Superior temporal gyrus (tissue), 1 donor: ENCODE measurements at regions not wholly inside any gene's neighbourhood (a gene's known extent, or its start where the extent isn't known, plus 50 kb on each side); places are given as distances from the start of the nearest gene placed in this dataset.
"Not testable (repeated sequence)": the region's sequence is repeated elsewhere in the genome, so short reads cannot be mapped to it uniquely, and the experiment has no call there.

ENCODE experiments used
- DNase-seq: peaks from one replicate; pipeline ENCODE4 v3.0.0-alpha.2; 2016; ENCODE audit errors: extremely low spot score

GRCh38 chr13:73520566-73521289, 461.9 kb downstream of the KLF5 start:
- DNase-seq, result no peak

- DNase-seq, result not testable (repeated sequence)
These were observed 461.3 kb downstream of the KLF5 start for GRCh38 chr13:73520135-73520534.

- DNase-seq, result no peak
These were observed 460.8 kb downstream of the KLF5 start for GRCh38 chr13:73519396-73520116.

- DNase-seq, result no peak
These were observed 459.0 kb downstream of the KLF5 start for GRCh38 chr13:73517766-73518165.

GRCh38 chr13:73516731-73517130, 457.9 kb downstream of the KLF5 start:
- no peak for DNase-seq

GRCh38 chr13:73514208-73514607, 455.4 kb downstream of the KLF5 start:
- no peak for DNase-seq

GRCh38 chr13:73513751-73514150, 454.9 kb downstream of the KLF5 start:
- no peak for DNase-seq

GRCh38 chr13:73508841-73509240, 450.0 kb downstream of the KLF5 start:
- no peak for DNase-seq

- no peak for DNase-seq
These were observed 446.6 kb downstream of the KLF5 start for GRCh38 chr13:73505376-73505890.

GRCh38 chr13:73499695-73500094, 440.9 kb downstream of the KLF5 start:
- DNase-seq, result no peak

GRCh38 chr13:73497430-73497829, 438.6 kb downstream of the KLF5 start:
- DNase-seq, result no peak

GRCh38 chr13:73496711-73497110, 437.9 kb downstream of the KLF5 start:
- DNase-seq, result no peak

GRCh38 chr13:73492811-73493210, 434.0 kb downstream of the KLF5 start:
- no peak for DNase-seq

- DNase-seq, result no peak
These were observed 423.8 kb downstream of the KLF5 start for GRCh38 chr13:73482556-73482955.

- peak; percentile 38 for DNase-seq
These were observed 423.2 kb downstream of the KLF5 start for GRCh38 chr13:73481886-73482445.

GRCh38 chr13:73480779-73481559, 422.2 kb downstream of the KLF5 start:
- peak; percentile 47 for DNase-seq

GRCh38 chr13:73479856-73480255, 421.1 kb downstream of the KLF5 start:
- DNase-seq, result no peak

GRCh38 chr13:73479351-73479750, 420.5 kb downstream of the KLF5 start:
- no peak for DNase-seq

GRCh38 chr13:73477441-73477840, 418.6 kb downstream of the KLF5 start:
- DNase-seq, result no peak

GRCh38 chr13:73473016-73473415, 414.2 kb downstream of the KLF5 start:
- DNase-seq, result no peak

GRCh38 chr13:73467125-73467524, 408.3 kb downstream of the KLF5 start:
- no peak for DNase-seq

- DNase-seq, result no peak
These were observed 407.8 kb downstream of the KLF5 start for GRCh38 chr13:73466561-73466960.
